ENCODE measurements at regions not wholly inside any gene's neighbourhood (a gene's known extent, or its start where the extent isn't known, plus 50 kb on each side); places are given as distances from the start of the nearest gene placed in this dataset.

DNA sequence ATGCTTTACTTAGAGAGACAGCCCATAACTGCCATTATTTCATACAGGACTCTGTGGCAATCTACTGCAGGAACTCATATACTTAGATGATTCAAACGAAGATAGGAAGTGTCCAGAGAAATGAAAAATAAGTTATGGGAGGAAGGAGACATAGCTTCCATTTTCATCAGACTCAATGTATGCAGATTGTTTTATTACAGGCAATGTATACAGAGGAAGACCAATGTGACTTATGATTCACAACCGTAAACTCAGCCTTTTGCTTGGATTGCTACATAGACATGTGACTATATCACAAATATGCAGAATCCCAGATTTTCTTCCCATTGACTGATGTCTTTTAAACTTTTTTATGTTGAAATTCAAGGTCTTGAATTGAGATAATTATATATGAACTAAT, 793.4 kb downstream of the SATB2 start:
- CTCF ChIA-PET: no interaction called here

DNA sequence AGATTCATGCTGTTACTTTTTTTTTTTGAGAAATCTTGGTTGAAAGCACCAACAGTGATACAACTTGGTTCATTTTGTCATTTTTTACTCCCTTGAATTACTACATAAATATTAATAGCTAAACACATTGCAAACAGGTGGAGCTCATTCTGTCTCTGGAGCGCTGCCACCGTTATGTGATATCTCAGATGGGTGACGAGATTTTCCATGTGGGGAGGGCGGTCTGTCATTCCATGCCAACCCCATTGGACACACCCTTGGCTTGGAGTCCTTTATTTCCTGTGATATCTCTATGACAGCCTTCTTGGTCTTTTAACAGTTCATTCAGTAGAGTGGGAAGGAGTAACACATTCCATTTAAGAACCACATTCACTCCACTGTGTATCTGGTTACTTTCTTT, 794.8 kb downstream of the SATB2 start:
- CTCF ChIA-PET: no interaction called here
- POLR2A ChIA-PET (ENCODE audit: low non-redundant PET): no interaction called here
- no peak for DNase-seq (ENCODE audit: low spot score)
- TF ChIP-seq, protein P1, sequence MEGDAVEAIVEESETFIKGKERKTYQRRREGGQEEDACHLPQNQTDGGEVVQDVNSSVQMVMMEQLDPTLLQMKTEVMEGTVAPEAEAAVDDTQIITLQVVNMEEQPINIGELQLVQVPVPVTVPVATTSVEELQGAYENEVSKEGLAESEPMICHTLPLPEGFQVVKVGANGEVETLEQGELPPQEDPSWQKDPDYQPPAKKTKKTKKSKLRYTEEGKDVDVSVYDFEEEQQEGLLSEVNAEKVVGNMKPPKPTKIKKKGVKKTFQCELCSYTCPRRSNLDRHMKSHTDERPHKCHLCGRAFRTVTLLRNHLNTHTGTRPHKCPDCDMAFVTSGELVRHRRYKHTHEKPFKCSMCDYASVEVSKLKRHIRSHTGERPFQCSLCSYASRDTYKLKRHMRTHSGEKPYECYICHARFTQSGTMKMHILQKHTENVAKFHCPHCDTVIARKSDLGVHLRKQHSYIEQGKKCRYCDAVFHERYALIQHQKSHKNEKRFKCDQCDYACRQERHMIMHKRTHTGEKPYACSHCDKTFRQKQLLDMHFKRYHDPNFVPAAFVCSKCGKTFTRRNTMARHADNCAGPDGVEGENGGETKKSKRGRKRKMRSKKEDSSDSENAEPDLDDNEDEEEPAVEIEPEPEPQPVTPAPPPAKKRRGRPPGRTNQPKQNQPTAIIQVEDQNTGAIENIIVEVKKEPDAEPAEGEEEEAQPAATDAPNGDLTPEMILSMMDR (conservative IDR thresholded peaks at IDR 0.05; ENCODE audit: low read depth): no peak
- H3K27ac ChIP-seq: no peak overlapping the region

More for the DNA sequence above, 793.4 kb downstream of the SATB2 start:
- no peak for DNase-seq (ENCODE audit: low spot score)
- TF ChIP-seq, protein P1 (conservative IDR thresholded peaks at IDR 0.05; ENCODE audit: low read depth): no peak
- no peak overlapping the region for H3K27ac ChIP-seq
- POLR2A ChIA-PET (ENCODE audit: low non-redundant PET): no interaction called here

DNA sequence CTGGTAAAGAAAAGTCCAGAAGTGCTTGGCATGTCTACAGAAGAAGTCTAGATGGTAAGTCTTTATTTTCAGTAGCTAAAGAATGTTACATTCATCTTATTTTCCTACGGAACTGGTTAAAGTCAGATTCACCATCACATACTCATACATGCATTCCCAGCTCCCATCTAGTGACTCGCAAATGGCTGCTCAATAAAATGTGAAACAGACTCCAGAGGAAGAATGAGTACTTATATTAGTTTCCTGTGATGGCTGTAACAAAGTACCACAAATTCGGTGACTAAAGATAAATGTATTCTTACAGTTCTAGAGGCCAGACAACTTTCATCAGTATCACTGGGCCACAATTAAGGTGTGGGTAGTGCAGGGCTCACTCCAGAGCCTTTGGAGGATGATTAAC, 797.2 kb downstream of the SATB2 start:
- H3K27ac ChIP-seq: no peak overlapping the region
- ChIA-PET POLR2A (ENCODE audit: low non-redundant PET) (no interaction called here), CTCF (no interaction called here)
- no peak for DNase-seq (ENCODE audit: low spot score)
- TF ChIP-seq, protein P1 (conservative IDR thresholded peaks at IDR 0.05; ENCODE audit: low read depth): no peak

DNA sequence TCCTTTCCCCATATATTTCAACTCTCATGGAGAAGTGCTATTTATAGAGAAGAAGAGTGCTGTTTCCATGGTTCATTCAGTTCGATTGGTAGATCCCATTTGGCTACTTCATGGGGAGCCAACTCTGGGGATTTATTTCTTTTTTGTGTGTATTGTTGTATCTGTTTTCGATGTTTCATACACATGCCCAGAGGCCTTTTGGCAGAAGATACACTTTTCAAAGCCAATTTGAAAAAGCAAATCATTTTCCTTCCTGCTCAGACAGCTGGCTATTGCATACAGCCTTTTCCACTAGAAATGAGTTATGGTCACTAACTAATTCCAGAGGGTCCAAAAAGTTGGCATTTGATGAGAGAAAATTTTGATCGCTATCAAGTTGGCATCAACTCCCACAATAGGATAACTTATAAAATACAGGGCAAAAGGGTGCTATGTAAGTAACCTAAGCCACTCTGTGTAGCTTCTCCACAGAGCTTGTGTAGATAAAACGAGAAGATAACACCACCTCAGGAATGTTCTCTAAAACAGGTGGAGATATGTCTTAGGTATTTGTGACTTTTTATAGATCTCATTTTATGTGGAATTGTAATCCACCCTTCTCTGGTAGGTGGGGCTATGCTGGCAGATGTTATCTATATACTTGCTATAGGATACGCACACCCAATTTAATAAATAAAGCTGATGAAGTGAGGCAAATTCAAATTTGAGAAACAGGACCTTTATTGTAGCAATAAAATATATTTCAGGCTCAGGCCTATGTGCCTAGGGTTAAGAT, 798.5 kb downstream of the SATB2 start:
- H3K27ac ChIP-seq: no peak overlapping the region
- ChIA-PET POLR2A (ENCODE audit: low non-redundant PET) (no interaction called here), CTCF (interaction anchor here (0.5 kb wide), 1 partner anchor 14 kb away, joined by 3 read pairs; no protein-coding TSS in a partner anchor)
- no peak for DNase-seq (ENCODE audit: low spot score)
- TF ChIP-seq, protein P1 (conservative IDR thresholded peaks at IDR 0.05; ENCODE audit: low read depth): no peak

DNA sequence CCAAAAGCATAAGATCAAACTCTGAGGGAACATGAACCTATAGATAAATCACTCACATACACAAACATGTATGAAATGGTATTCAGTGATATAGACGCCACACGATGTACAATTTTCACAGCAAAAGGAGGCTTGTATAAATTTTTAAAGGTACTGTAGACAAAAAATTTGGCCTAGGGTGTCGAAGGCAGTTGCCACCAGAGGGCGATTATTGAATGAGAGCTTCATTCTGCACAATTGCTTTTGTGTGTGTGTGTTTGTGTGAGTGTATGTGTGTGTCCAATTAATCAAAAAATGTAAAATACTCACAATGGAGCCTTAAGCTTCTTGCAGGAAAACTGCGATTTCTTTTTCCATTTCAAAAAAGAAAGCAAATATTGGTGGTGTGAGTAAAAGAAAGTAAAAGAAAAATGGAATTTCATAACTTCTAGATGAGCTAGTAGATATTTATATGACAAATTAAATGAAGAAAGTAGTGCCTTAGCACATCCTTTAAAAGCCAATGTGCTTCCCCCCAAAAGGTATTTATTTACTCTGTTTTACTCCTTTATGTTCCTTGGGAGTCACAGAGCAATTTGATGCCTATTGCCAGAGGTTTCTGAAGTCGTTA, 800.1 kb downstream of the SATB2 start:
- ChIA-PET POLR2A (ENCODE audit: low non-redundant PET) (no interaction called here), CTCF (interaction anchor here (0.6 to 1.0 kb wide), 11 partner anchors 14 to 1213 kb away, joined by 3 to 5 read pairs (median 3); no protein-coding TSS in a partner anchor)
- TF ChIP-seq, protein P1 (conservative IDR thresholded peaks at IDR 0.05; ENCODE audit: low read depth): peak; percentile 32; the same call in 1 of the 2 replicates
- DNase-seq (ENCODE audit: low spot score): peak; percentile 12
- no peak overlapping the region for H3K27ac ChIP-seq

DNA sequence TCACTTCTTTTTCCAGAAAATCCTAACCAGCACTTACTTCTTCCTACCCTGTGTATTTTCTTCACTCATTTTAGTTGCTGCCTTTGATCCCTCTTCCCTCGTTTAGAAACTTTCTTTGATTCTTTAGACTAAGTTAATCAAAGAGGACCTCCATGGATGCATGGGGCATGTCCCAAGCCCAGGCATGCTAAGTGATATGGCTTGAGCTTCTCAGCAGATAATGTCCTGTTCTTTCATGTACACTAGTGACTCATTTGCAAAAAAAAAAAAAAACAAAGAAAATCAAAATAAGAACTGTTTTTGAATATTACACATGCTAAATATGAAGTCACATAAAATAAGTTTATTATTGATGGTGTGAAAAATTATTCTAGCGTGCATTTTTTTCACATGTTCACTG, 800.9 kb downstream of the SATB2 start:
- TF ChIP-seq, protein P1 (conservative IDR thresholded peaks at IDR 0.05; ENCODE audit: low read depth): no peak
- no peak for DNase-seq (ENCODE audit: low spot score)
- CTCF ChIA-PET: interaction anchor here (0.6 to 1.0 kb wide), 3 partner anchors 41 to 227 kb away, joined by 3 to 5 read pairs (median 4); no protein-coding TSS in a partner anchor
- H3K27ac ChIP-seq: no peak overlapping the region
- POLR2A ChIA-PET (ENCODE audit: low non-redundant PET): no interaction called here

All from RWPE1 (cell line).